Activated CD4-positive, alpha-beta T cell treated with anti-CD3 and anti-CD28 coated beads for 24 hours (primary cell): ENCODE measurements at regions not wholly inside any gene's neighbourhood (a gene's known extent, or its start where the extent isn't known, plus 50 kb on each side); places are given as distances from the start of the nearest gene placed in this dataset.
"Not testable (repeated sequence)": the region's sequence is repeated elsewhere in the genome, so short reads cannot be mapped to it uniquely, and the experiment has no call there.

Source experiments
- DNase-seq, 2 donors: peaks; one replicate each; pipeline ENCODE4 v3.0.0-alpha.2; 2020; ENCODE audit warnings: low read depth in 2 of 2

GRCh38 chr4:138622362-138622761, 380.2 kb upstream of the SLC7A11 start:
- not testable (repeated sequence) for DNase-seq

GRCh38 chr4:138616775-138617174, 374.6 kb upstream of the SLC7A11 start:
- DNase-seq: no peak

- no peak for DNase-seq
These were observed 372.4 kb upstream of the SLC7A11 start for GRCh38 chr4:138614398-138615142.

- no peak for DNase-seq
These were observed 370.3 kb upstream of the SLC7A11 start for GRCh38 chr4:138612428-138612827.

DNA sequence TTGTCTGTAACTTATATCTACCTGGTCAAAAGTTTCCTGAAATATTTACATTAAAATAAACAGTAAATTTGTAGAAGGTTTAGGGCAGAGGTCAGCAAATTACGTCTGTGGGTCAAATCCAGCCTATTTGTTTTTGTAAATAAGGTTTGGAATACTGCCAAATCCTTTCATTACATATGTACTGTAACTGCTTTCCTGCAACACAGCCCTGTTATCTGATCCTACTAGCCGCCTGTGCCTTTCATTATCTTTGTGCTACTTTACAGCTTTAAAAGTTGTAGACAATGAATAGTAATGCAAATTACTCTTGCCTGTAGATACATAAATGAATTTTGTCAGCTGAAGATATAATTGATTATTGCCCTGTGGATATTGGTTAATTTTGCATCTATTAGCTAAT, 369.6 kb upstream of the SLC7A11 start:
- no peak for DNase-seq

DNA sequence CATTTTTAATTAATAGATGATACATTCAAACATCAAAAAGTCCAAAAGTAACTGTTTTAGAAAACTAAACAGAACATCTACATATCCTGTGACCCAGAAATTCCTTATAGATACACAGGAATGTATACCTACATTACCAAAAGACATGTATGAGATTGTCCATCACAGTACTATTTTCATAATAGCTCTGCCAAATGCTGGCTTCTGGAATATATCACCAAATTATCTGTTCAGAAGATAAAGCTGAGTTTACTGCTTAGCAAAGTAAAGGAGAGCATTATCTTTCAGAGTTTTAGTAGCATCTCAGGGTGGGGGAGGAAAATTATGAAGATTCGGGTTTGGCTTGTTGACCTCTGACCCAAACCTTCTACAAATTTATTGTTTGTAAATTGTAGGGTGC, 368.9 kb upstream of the SLC7A11 start:
- no peak for DNase-seq

GRCh38 chr4:138609943-138610350, 367.8 kb upstream of the SLC7A11 start:
- DNase-seq: no peak

GRCh38 chr4:138604556-138604955, 362.4 kb upstream of the SLC7A11 start:
- DNase-seq: no peak

- no peak for DNase-seq
These were observed 360.5 kb upstream of the SLC7A11 start for GRCh38 chr4:138602664-138603063.

DNA sequence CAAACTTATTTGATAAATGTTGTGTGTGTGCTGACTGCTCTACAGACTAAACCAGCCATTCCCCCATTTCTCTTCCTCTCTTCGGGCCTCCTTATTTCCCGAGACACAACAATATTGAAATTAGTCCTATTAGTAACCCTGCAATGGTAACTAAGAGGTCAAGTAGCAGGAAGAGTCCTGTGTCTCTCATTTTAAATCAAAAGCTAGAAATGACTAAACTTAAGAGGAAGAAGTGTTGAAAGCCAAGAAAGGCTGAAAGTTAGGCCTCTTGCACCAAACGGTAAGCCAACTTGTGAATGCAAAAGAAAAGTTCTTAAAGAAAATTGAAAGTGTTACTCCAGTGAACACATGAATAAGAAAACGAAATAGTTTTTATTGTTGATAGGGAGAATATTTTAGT, 357.8 kb upstream of the SLC7A11 start:
- DNase-seq: no peak

DNA sequence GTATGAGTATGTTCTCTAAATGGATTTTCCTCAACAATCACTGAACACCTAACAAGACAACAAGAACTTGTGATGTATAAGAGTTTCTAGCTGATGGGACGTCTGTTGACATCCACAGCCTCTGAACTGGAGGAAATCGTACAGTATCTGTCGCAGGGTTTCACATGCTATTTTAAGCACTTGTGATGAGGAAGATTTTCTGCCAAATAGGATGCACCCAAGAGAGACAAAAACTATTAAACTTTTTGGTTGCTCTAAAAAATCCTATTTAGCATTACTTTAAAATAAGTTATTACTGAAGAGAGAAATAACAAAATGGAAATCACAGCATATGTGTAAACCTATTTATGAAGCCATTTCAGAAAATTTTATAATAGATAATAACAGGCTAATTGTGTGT, 356.1 kb upstream of the SLC7A11 start:
- no peak for DNase-seq

- no peak for DNase-seq
These were observed 354.7 kb upstream of the SLC7A11 start for GRCh38 chr4:138596896-138597295.

GRCh38 chr4:138595731-138596460, 353.7 kb upstream of the SLC7A11 start:
- DNase-seq: no peak

GRCh38 chr4:138595171-138595570, 353.0 kb upstream of the SLC7A11 start:
- DNase-seq: no peak

DNA sequence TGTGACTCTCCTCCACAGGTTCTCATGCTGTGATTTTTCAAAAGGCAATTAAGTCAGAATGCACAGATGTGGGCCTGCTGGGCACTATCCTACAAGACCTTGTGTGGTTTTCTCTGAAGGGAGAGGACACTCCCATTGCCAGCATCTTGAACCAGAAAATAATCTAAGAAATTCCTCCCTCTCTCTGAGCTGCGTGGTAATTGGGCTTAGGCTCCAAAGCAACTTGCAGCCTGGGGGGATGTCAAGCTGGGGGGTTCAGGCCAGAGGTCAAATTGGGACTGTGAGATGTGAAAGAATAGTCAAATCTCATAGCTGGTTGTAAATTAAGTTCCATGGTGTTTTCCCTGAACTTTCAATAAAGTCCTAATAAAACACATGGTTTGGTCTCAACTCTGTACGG, 350.6 kb upstream of the SLC7A11 start:
- no peak for DNase-seq

DNA sequence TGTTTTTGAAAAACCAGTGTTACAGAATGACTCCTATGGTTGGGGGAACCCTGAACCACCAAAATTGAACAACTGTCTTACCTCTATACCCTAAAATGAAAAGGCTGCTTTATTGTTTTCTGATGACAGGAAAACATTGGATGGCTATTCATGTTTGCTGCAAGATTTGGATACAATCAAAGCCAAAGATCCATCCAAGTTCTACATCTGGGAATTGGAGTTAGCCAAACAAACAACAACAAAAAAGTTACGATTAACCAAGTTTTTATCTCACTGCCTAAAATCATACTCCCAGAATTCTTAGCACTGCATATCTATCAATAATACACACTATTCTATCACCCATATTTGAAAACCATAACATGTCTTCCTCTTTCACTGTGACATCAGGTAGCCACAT, 349.7 kb upstream of the SLC7A11 start:
- DNase-seq: no peak

DNA sequence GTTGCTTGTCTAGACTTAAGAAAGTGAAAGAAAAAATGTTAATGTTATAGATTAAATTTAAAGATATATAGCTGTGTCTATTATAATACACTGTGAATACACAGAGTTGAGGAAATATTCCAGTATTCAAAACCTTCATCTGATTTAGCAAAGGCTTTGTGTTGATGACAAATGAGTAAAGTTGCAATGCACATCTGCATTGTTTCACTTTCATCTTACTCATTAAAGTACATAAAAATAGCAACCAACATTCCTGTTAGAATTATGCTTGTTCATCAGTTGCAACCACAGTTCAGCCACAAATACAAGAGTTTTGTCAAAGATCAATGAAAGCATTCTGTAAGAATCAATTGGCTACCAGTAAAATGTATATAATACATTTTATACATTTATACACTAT, 346.4 kb upstream of the SLC7A11 start:
- no peak for DNase-seq

- no peak for DNase-seq
These were observed 337.0 kb upstream of the SLC7A11 start for GRCh38 chr4:138579146-138579545.

DNA sequence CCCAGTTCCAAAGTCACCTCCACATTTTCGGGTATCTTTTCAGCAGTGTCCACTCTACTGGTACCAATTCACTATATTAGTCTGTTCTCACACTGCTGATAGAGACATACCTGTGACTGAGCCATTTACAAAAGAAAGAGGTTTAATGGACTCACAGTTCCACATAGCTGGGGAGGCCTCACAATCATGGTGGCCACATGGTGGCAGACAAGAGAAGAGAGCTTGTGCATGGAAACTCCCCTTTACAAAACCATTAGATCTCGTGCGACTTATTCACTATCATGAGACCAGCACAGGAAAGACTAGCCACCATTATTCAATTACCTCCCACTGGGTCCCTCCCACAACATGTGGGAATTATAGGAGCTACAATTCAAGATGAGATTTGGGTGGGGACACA, 335.7 kb upstream of the SLC7A11 start:
- not testable (repeated sequence) for DNase-seq

DNA sequence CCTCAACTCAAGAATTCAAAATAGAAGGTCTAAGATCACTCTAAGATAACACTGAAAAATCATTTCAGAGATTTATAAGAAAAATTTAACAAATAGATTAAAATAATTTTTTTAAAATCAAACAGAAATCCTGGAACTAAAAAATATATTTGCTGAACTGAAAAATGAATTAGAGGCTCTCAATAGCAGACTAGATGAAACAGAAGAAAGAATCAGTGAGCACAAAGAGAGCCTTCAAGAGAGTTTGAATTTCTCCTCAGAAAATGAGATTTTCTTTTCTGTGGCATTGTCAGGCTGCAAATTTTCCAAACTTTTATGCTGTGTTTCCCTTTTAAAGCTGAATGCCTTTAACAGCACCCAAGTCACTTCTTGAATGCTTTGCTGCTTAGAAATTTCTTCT, 335.0 kb upstream of the SLC7A11 start:
- no peak for DNase-seq

- DNase-seq: no peak
These were observed 334.5 kb upstream of the SLC7A11 start for GRCh38 chr4:138576684-138577083.

GRCh38 chr4:138573246-138573645, 331.1 kb upstream of the SLC7A11 start:
- DNase-seq: no peak

DNA sequence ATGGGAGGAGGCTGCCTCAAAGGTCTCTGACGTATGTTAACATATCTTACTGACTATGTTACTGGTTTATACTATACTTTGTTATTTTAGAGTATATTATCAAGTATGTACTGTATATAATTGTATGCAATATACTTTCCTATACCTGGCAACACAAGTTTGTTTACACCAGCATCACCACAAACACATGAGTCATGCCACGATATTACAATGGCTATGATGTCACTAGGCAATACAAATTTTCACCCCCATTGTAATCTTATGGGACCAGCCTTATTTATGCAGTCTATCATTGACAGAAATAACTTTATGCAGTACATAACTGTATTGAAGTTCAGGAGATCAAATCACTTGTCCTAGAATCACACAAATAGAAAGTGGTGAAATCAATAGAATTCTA, 329.9 kb upstream of the SLC7A11 start:
- no peak for DNase-seq
